Trophoblast cell (in vitro differentiated cells and primary cell): ENCODE measurements at regions not wholly inside any gene's neighbourhood (a gene's known extent, or its start where the extent isn't known, plus 50 kb on each side); places are given as distances from the start of the nearest gene placed in this dataset.

ENCODE experiments used
- DNase-seq, 2 donors: peaks; one replicate each; pipeline ENCODE4 v3.0.0-alpha.2; 2016
- H2AFZ ChIP-seq: 2 replicates; pipeline ENCODE4 v1.6.1; 2013; ENCODE audit warnings: low read length, moderate library complexity, mild to moderate bottlenecking; ENCODE audit not compliant: insufficient read depth, poor library complexity
- H2AK5ac ChIP-seq: 2 replicates; pipeline ENCODE4 v1.6.1; 2013; ENCODE audit warnings: mild to moderate bottlenecking, low read length
- H2BK120ac ChIP-seq: 2 replicates; pipeline ENCODE4 v1.6.1; 2013; ENCODE audit warnings: low read length, mild to moderate bottlenecking, moderate library complexity; ENCODE audit not compliant: insufficient read depth, poor library complexity
- H2BK12ac ChIP-seq: 2 replicates; pipeline ENCODE4 v1.6.1; 2013; ENCODE audit warnings: mild to moderate bottlenecking, low read length, moderate library complexity
- H2BK5ac ChIP-seq: 2 replicates; pipeline ENCODE4 v1.6.1; 2013; ENCODE audit warnings: low read length, low read depth, moderate library complexity, mild to moderate bottlenecking; ENCODE audit not compliant: poor library complexity
- H3K14ac ChIP-seq: 2 replicates; pipeline ENCODE4 v1.6.1; 2013; ENCODE audit warnings: mild to moderate bottlenecking, low read length
- H3K18ac ChIP-seq: 2 replicates; pipeline ENCODE4 v1.6.1; 2013; ENCODE audit warnings: mild to moderate bottlenecking, low read length
- H3K23ac ChIP-seq: 2 replicates; pipeline ENCODE4 v1.6.1; 2013; ENCODE audit warnings: low read length
- H3K27ac ChIP-seq: 2 replicates; pipeline ENCODE4 v1.5.1; 2013; ENCODE audit warnings: low read depth, mild to moderate bottlenecking, inconsistent platforms, low read length, moderate library complexity
- H3K27me3 ChIP-seq: 2 replicates; pipeline ENCODE4 v1.6.1; 2013; ENCODE audit warnings: inconsistent platforms, mild to moderate bottlenecking, low read length, moderate library complexity; ENCODE audit not compliant: insufficient read depth
- H3K36me3 ChIP-seq, 2 experiments: 1 replicate in 1 of 2; 2 replicates in 1 of 2; pipeline ENCODE4 v1.6.1; 2013; ENCODE audit warnings: low read length in 2 of 2, mild to moderate bottlenecking in 2 of 2, moderate library complexity in 1 of 2; ENCODE audit not compliant: insufficient read depth in 2 of 2, control insufficient read depth in 1 of 2
- H3K4ac ChIP-seq: 2 replicates; pipeline ENCODE4 v1.6.1; 2013; ENCODE audit warnings: low read depth, mild to moderate bottlenecking, low read length, moderate library complexity
- H3K4me1 ChIP-seq, 2 experiments: 1 replicate in 1 of 2; 2 replicates in 1 of 2; pipeline ENCODE4 v1.6.1; 2013; ENCODE audit warnings: low read length in 2 of 2, mild to moderate bottlenecking in 2 of 2, moderate library complexity in 1 of 2; ENCODE audit not compliant: insufficient read depth in 2 of 2, control insufficient read depth in 1 of 2
- H3K4me2 ChIP-seq: 2 replicates; pipeline ENCODE4 v1.6.1; 2013; ENCODE audit warnings: inconsistent platforms, mild to moderate bottlenecking, low read length, moderate library complexity
- H3K4me3 ChIP-seq: 2 replicates; pipeline ENCODE4 v1.5.1; 2013; ENCODE audit warnings: mild to moderate bottlenecking, low read depth, low read length, inconsistent platforms
- H3K79me1 ChIP-seq: one replicate; pipeline ENCODE4 v1.6.1; 2013; ENCODE audit warnings: low read length
- H3K79me2 ChIP-seq: 2 replicates; pipeline ENCODE4 v1.6.1; 2013; ENCODE audit warnings: low read length, mild to moderate bottlenecking; ENCODE audit not compliant: control insufficient read depth, insufficient read depth, poor library complexity
- H3K9ac ChIP-seq: 2 replicates; pipeline ENCODE4 v1.6.1; 2013; ENCODE audit warnings: mild to moderate bottlenecking, low read length
- H3K9me3 ChIP-seq: 2 replicates; pipeline ENCODE4 v1.6.1; 2013; ENCODE audit warnings: low read depth, mild to moderate bottlenecking, control low read depth, inconsistent platforms, low read length; ENCODE audit not compliant: insufficient read depth
- H4K12ac ChIP-seq: 2 replicates; pipeline ENCODE4 v1.6.1; 2013; ENCODE audit warnings: low read depth, mild to moderate bottlenecking, low read length, moderate library complexity
- H4K8ac ChIP-seq: 2 replicates; pipeline ENCODE4 v1.6.1; 2013; ENCODE audit warnings: low read depth, mild to moderate bottlenecking, low read length, moderate library complexity
- H4K91ac ChIP-seq: one replicate; pipeline ENCODE4 v1.6.1; 2013; ENCODE audit warnings: low read depth, mild to moderate bottlenecking, low read length, moderate library complexity
- WGBS: extraction: QIAGEN DNeasy Blood & Tissue Kit; methylation state at CpG from one replicate; pipeline ENCODE4 v1.1.7; 2013; ENCODE audit warnings: missing lambda C conversion rate; ENCODE audit not compliant: insufficient read length, insufficient coverage; ENCODE audit errors: extremely low coverage; 5-methylcytosine and 5-hydroxymethylcytosine counted together

DNA sequence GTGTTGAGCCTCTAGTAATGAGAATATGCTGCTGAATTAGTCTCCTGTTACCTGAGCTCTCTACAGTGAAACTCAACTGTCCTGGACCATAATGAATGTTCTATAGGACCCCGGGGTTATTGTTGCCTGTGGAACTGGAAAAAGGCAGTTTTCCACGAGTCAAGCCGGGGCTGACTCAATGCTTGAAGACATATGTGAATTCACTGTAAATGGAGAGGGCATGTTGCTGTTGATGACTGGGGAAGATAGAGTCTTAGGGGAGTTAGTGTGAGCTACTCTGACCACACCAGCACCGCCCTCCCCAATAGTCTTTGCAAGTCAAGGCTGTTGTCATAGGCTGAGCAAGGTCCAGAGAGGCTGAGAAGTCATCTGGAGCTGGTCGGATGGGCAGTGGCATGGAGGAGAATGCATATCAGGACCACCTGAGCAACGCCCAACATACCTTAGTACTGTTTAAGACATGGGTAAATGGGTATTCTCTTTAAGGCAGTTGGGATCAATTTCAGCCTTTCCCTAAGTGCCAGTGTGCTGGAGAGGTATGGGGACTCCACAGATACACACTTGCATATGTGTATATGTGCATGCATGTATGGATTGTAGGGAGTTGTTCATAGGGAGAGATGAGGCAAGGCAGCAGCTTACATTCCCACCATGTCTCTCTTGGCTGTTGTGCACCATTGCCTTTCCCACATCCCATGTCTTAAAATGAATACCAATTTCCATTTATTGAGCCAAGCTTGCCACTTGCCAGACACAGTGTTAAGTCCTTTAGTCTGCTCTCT lies 230.1 kb upstream of the NAV2 start:
- H3K4me3 ChIP-seq = no peak overlapping the region
- H4K12ac ChIP-seq = no peak overlapping the region
- no peak overlapping the region for H2AK5ac ChIP-seq
- no peak overlapping the region for H3K4me2 ChIP-seq
- H3K36me3 ChIP-seq = no peaks in the 10 kb centered on the region
- no peak overlapping the region for H2BK120ac ChIP-seq
- H3K14ac ChIP-seq = no peak overlapping the region
- H3K79me1 ChIP-seq = no peaks in the 10 kb centered on the region
- no CpG with 5 or more reads among the region's 6 CpGs for WGBS
- H3K9me3 ChIP-seq = no peaks in the 10 kb centered on the region
- no peak overlapping the region for H4K91ac ChIP-seq
- no peak overlapping the region for H4K8ac ChIP-seq
- no peak overlapping the region for H3K4ac ChIP-seq
- no peaks in the 10 kb centered on the region for H3K27me3 ChIP-seq
- H3K18ac ChIP-seq = no peak overlapping the region
- H3K9ac ChIP-seq = no peak overlapping the region
- H2BK5ac ChIP-seq = no peak overlapping the region
- H3K4me1 ChIP-seq = no peaks in the 10 kb centered on the region
- no peak overlapping the region for H3K23ac ChIP-seq
- H2BK12ac ChIP-seq = no peak overlapping the region
- H3K79me2 ChIP-seq = no peaks in the 10 kb centered on the region
- H3K27ac ChIP-seq = no peak overlapping the region
- H2AFZ ChIP-seq = no peak overlapping the region
- no peak for DNase-seq

DNA sequence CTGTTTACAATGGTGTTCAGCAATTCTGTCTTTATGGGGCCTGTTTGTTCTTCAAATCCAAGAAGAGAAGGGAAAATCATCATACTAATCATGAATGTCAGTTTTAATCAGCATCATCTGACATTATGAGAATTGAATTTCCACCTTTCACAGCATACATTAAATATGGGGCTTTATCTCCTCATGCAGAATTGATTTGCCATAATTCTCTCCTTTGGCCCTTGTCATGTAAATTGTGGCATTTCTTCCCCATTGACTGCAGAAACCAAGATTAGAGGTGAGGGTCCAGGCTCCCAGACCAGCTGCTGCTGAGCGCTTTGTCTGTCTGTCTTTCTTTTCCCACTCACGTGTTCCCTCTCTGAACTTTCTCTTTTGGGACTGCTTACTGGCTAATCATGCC lies 232.1 kb upstream of the NAV2 start:
- Histone ChIP-seq H3K9ac (no peak overlapping the region), H3K36me3 (no peaks in the 10 kb centered on the region), H3K79me2 (no peaks in the 10 kb centered on the region), H2AFZ (no peak overlapping the region), H2BK12ac (no peak overlapping the region), H2BK120ac (no peak overlapping the region), H3K14ac (no peak overlapping the region), H4K12ac (no peak overlapping the region), H3K23ac (no peak overlapping the region), H3K4me1 (no peaks in the 10 kb centered on the region), H2AK5ac (no peak overlapping the region), H3K4me2 (no peak overlapping the region), H3K4ac (no peak overlapping the region), H3K27me3 (no peaks in the 10 kb centered on the region), H2BK5ac (no peak overlapping the region), H3K27ac (no peak overlapping the region), H3K4me3 (no peak overlapping the region), H4K91ac (no peak overlapping the region), H3K18ac (no peak overlapping the region), H3K79me1 (no peaks in the 10 kb centered on the region), H3K9me3 (no peaks in the 10 kb centered on the region), H4K8ac (no peak overlapping the region)
- WGBS = no CpG with 5 or more reads among the region's 2 CpGs
- no peak for DNase-seq

DNA sequence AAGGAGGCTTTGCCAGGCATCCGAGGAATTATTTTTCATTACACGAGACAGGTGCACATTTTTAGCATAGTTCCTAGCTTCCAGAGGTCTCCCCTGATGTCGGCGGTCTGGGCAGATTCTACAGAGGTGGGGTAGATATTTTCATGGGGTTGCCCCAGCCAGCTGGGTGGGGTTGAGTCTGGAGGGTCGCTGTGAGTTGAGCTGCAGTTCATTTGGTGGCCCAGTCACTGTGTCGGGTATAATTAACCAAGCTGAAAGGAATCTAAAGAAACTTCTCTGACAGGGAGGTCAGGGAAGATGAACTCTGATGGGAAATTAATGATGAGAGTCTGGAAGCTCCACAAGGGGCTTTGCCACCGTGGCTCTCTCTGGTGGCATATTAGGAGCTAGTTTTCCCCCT lies 233.7 kb upstream of the NAV2 start:
- no peak overlapping the region for H2BK120ac ChIP-seq
- no peak overlapping the region for H3K4me2 ChIP-seq
- H4K12ac ChIP-seq = no peak overlapping the region
- no peak overlapping the region for H2AK5ac ChIP-seq
- no peak for DNase-seq
- H3K79me2 ChIP-seq = no peaks in the 10 kb centered on the region
- H3K27ac ChIP-seq = no peak overlapping the region
- no peak overlapping the region for H4K91ac ChIP-seq
- H3K4me3 ChIP-seq = no peak overlapping the region
- H3K14ac ChIP-seq = no peak overlapping the region
- no peak overlapping the region for H2BK5ac ChIP-seq
- no peak overlapping the region for H2AFZ ChIP-seq
- H3K18ac ChIP-seq = no peak overlapping the region
- H3K4ac ChIP-seq = no peak overlapping the region
- no peaks in the 10 kb centered on the region for H3K36me3 ChIP-seq
- WGBS = no CpG with 5 or more reads among the region's 7 CpGs
- no peak overlapping the region for H3K23ac ChIP-seq
- no peak overlapping the region for H4K8ac ChIP-seq
- H3K4me1 ChIP-seq = no peaks in the 10 kb centered on the region
- no peak overlapping the region for H3K9ac ChIP-seq
- H3K27me3 ChIP-seq = no peaks in the 10 kb centered on the region
- no peak overlapping the region for H2BK12ac ChIP-seq
- H3K79me1 ChIP-seq = no peaks in the 10 kb centered on the region
- H3K9me3 ChIP-seq = no peaks in the 10 kb centered on the region

DNA sequence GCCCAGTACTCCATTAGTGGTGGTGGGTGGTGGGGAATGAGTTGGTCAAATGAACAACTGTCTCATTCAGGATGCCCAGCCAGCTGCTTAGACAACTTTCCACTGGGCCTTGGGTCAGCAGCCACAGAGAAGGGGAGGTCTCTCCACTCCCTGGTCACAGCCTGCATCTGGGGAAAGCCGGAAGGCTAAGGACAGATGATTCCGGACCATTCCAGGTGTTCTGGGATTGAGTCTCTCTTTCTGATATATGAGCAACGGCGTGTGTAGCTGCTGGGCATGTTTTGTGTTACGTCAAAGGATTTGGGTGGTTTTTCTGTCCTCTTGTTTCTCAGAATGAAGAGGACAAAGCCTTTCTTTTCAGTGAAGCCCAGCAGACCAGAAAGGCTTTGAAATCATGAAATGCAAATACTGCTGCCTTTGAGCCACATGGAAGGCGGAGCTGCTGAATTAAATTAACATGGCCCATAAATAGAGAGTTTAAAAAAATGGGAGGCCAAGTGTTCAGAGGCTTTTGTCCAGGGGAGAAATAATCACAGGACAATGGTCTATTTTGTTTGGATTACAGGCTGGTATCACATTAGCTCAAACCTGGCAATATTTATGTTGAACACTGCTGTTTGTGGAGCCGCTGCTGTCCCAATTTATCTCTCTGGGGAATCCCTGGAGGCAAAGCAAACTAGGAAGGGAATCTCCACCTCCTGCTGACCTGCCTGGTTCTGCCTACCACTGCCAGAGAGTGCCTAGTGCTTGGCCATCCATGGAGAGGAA lies 234.4 kb upstream of the E2F8 start:
- H2AFZ ChIP-seq = no peak overlapping the region
- no peaks in the 10 kb centered on the region for H3K36me3 ChIP-seq
- no peak overlapping the region for H3K18ac ChIP-seq
- H3K23ac ChIP-seq = no peak overlapping the region
- no peaks in the 10 kb centered on the region for H3K79me2 ChIP-seq
- no peak for DNase-seq
- no peak overlapping the region for H3K14ac ChIP-seq
- no peak overlapping the region for H3K27ac ChIP-seq
- H3K4me1 ChIP-seq = no peaks in the 10 kb centered on the region
- no peaks in the 10 kb centered on the region for H3K79me1 ChIP-seq
- H3K9me3 ChIP-seq = no peaks in the 10 kb centered on the region
- no peak overlapping the region for H2BK12ac ChIP-seq
- no peak overlapping the region for H3K4ac ChIP-seq
- no peak overlapping the region for H4K91ac ChIP-seq
- H2AK5ac ChIP-seq = no peak overlapping the region
- H4K8ac ChIP-seq = no peak overlapping the region
- no peak overlapping the region for H2BK5ac ChIP-seq
- no peaks in the 10 kb centered on the region for H3K27me3 ChIP-seq
- H3K4me2 ChIP-seq = no peak overlapping the region
- no peak overlapping the region for H3K9ac ChIP-seq
- WGBS = no CpG with 5 or more reads among the region's 7 CpGs
- H3K4me3 ChIP-seq = no peak overlapping the region
- H4K12ac ChIP-seq = no peak overlapping the region
- H2BK120ac ChIP-seq = no peak overlapping the region
